GM19043 (cell line): ENCODE measurements at regions not wholly inside any gene's neighbourhood (a gene's known extent, or its start where the extent isn't known, plus 50 kb on each side); places are given as distances from the start of the nearest gene placed in this dataset.

Source experiments
- ATAC-seq: cut with Tn5 transposase; IDR thresholded peaks from one replicate; pipeline ENCODE4 v1.9.1; 2021; ENCODE audit warnings: low read depth; ENCODE audit not compliant: unreplicated experiment

- ATAC-seq, result no peak
Measured at GRCh38 chr7:21135437-21135836, 292.4 kb upstream of the SP4 start.

- ATAC-seq, result no peak
Measured at GRCh38 chr7:21137640-21138039, 290.2 kb upstream of the SP4 start.

DNA sequence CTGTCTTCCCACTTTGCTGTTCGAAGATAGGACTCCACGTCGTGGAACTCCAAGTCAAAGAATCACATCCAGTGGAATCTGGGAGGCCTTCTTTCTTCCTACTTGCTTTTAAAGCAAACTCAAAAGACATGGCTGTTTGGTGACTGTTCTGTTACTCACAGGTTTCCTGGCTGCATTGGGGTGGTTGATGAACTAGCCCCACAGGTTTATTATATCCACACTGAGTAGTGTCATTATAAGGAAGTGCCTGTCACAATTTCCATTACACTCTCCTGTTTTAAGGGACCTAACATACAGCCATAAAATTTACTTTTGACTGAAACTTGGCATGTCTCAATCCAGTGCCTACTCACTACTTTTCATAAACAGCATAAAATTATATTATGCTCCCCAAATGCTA, 287.3 kb upstream of the SP4 start:
- no peak for ATAC-seq

DNA sequence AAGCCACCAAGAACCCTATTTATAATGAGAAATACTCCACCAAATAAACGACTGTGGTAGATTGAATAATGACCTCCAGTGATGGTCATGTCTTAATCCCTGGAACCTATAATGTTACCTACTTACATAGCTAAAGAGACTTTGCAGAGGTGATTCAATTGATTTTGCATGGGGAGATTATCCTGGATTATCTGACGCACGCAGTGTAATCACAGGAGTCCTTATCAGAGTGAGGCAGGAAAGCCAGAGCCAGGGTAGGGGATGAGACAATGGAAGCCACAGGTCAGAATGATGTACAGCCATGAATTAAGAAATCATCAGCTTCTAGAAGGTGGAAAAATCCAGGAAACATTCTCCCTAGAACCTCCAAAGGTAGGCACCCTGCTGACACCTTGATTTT, 286.4 kb upstream of the SP4 start:
- ATAC-seq, result no peak

- no peak for ATAC-seq
Measured at GRCh38 chr7:21142081-21142480, 285.8 kb upstream of the SP4 start.

GRCh38 chr7:21146642-21147423, 281.1 kb upstream of the SP4 start:
- no peak for ATAC-seq

- no peak for ATAC-seq
Measured at GRCh38 chr7:21149809-21150208, 278.1 kb upstream of the SP4 start.

- ATAC-seq, result no peak
Measured at GRCh38 chr7:21154614-21155013, 273.3 kb upstream of the SP4 start.

DNA sequence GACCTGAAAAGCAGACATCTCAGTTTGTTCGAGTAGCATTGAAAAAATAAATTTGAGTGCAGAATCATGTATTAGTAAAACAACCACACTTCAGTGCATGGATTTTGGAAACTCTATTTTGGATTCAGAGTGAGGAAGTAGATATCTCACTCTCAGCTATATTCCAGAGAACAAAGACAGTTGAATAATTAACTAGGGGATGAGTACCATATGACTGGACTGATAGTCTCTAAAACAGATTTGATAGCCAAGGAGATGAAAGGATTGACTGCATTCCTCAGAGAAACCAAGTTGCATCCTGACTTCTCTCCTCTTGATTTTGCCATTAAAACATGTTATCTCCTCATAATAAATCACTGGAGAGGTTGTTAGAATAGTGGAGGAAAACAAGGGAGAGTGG, 268.4 kb upstream of the SP4 start:
- no peak for ATAC-seq

DNA sequence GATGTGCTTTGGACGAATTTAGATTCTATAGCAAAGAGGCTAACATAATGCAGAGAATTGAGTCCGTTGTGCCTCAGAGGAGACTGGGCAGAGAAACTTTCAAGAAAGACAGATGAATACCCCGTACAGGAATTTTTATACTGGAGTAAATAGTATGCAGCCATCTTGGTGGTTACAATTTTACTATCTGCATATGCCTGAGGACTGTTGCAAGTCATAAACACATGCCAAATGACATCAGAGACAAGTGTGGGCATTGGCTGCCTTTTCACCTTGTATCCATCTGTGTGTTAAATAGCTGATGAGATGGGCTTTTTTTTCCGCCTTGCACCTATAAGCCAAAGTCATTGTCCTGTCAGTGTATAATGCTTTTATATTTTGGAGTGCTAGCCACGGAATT, 267.5 kb upstream of the SP4 start:
- ATAC-seq, result no peak

- no peak for ATAC-seq
Measured at GRCh38 chr7:21167942-21168341, 259.9 kb upstream of the SP4 start.

GRCh38 chr7:21169667-21170580, 258.0 kb upstream of the SP4 start:
- ATAC-seq, result no peak

- ATAC-seq, result no peak
Measured at GRCh38 chr7:21172800-21173199, 255.1 kb upstream of the SP4 start.

DNA sequence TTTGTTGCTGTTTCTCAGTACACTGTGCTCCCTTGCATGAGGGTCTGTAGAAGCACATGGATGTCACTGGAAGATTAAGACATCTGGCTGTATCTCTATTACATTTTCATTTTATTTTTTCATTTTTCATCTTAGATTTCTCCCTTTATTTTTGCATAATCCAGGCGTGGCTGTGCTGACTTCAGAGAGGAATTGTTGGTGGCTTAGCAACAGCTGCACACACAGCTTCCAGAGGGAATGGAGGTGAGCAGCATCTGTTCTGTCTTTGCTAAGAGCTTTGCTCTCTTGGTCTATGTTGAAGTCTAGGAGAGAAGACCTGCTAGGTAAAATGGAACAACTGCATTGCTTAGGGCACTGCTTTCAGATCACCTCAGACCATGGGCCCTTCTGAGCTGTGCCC, 254.4 kb upstream of the SP4 start:
- no peak for ATAC-seq

GRCh38 chr7:21175714-21176113, 252.2 kb upstream of the SP4 start:
- ATAC-seq, result no peak

- no peak for ATAC-seq
Measured at GRCh38 chr7:21184942-21185652, 242.8 kb upstream of the SP4 start.

DNA sequence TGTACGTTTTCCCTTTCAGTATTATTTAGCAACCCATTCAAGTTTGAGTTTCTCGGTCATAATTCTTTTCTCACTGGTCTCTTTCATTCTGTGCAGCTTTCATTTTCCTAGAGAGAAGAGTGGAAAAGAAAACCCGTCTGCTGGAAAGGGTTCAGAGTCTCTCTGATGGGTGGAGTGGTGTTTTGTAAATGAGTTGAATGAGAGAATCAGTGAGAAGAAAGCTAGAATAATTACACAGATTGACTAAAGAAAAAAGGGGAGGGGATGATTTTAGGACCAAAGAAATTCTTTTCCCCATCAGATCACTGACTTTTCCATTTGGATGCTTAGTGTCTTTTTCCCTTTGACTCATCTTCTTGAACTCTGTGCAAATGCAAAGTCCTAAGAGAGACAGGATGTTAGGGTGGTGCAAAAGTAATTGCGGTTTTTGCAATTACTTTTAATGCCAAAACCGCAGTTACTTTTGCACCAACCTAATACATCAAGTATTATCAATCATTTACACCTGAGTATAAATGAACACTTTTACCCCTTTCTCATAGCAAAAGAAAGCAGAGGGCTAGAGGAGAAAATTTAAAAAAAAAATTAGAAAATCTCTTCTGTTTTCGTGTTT, 242.1 kb upstream of the SP4 start:
- ATAC-seq, result no peak

DNA sequence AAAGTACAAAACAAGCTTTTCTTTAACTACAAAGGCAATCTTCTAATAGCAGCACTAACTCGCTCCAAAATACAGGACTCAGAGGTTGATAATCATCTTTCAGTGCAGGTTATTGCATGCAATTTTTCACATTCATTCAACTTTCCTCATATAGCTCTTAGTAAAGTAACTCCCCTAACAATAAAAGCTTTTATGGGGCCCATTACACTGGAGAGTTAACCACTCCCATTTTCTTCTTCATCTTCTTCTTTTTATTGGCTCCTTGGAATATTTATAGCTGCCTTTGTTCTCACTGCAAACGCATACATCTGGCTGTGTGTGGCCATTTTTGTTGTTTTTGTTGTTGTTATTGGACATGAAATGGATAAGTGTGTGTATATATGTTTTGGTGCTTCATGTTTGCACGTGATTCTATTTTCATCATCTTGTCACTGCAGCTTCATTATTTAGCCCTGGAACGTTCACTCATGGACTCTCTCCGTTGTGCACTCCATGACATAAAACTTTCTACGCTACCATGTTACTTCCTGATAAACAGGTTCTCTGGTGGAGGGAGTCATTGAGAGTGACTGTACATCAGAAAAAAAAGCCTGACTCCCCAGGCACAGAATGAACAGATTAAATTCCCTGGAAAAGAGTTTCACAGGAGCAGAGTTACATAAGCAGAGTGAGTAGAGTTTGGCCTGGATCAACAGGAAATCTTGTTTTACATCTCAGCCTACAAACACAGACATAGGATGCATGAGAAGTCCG, 236.4 kb upstream of the SP4 start:
- ATAC-seq, result no peak

DNA sequence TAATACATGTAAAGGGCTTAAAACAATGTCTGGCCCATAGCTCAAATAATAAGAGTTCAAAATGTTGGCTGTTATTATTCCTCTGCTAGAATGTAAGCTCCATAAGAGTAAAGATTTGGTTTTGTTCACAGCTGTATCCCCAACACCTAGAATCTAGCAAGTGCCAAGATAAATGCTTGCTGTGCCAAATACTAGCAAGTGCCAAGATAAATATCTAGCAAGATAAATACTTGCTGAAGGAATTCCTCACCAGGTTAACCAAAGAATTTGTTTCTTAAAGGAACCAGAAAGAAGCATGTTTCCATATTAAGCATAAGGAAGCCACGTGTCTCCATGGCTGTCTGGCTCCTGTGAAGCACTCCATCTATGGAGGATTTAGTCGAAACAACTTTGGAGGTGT, 235.2 kb upstream of the SP4 start:
- ATAC-seq, result no peak

DNA sequence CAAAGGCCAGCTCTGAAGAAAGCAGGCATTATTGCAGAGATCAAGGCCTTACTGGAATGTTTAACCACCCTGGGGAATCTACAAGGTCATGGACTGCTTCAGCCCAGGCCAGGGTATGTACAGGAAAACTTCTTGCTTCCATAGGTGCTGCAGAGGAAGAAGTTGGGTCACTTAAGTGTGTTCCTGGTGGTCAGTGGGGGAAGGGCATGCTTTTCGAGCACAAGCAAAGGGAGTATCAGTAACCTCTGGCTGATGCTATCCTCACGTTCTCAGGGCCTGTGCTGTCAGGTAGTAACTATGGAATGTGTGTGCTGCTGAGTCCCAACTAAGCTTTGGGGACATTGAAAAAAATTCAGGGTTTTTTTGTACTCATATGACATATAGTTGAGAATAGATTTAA, 234.0 kb upstream of the SP4 start:
- ATAC-seq, result no peak
